IPS-18a (cell line): ENCODE measurements at regions not wholly inside any gene's neighbourhood (a gene's known extent, or its start where the extent isn't known, plus 50 kb on each side); places are given as distances from the start of the nearest gene placed in this dataset.
"Not testable (repeated sequence)": the region's sequence is repeated elsewhere in the genome, so short reads cannot be mapped to it uniquely, and the experiment has no call there.

Experiments used
- H3K27ac ChIP-seq: one replicate; pipeline ENCODE4 v1.5.1; 2013; ENCODE audit warnings: low read length
- H3K27me3 ChIP-seq: one replicate; pipeline ENCODE4 v1.6.1; 2013; ENCODE audit warnings: mild to moderate bottlenecking, low read length; ENCODE audit not compliant: control insufficient read depth, insufficient read depth
- H3K36me3 ChIP-seq: one replicate; pipeline ENCODE4 v1.6.1; 2013; ENCODE audit warnings: low read depth, low read length; ENCODE audit not compliant: control insufficient read depth
- H3K4me1 ChIP-seq: one replicate; pipeline ENCODE4 v1.6.1; 2013; ENCODE audit warnings: low read depth, low read length; ENCODE audit not compliant: control insufficient read depth
- H3K4me3 ChIP-seq: one replicate; pipeline ENCODE4 v1.5.1; 2013; ENCODE audit warnings: low read length
- H3K9ac ChIP-seq: one replicate; pipeline ENCODE4 v1.6.1; 2013; ENCODE audit warnings: mild to moderate bottlenecking, low read length, moderate library complexity
- H3K9me3 ChIP-seq: one replicate; pipeline ENCODE4 v1.6.1; 2013; ENCODE audit warnings: low read depth, low read length; ENCODE audit not compliant: control insufficient read depth

DNA sequence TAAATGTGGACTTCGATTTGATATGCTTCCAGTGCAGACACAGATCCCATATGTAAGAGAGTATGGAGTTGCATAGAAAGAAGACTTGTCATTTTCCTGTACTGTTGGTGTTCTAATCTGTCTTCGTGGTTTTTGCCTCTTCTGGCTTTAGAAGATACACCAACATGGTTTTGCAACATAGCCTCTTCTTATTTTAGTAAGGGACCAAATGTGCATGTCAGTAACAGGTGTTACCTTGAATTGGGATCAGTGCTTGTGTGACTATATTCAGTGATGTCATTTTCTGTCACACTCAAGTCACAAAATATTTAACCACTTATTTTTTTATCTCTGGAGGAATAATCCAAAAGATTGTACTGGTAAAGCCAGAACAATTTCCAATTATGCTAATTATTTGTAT lies 140.4 kb downstream of the SNRPN start:
- H3K27ac ChIP-seq, result no peak overlapping the region
- no peaks in the 10 kb centered on the region for H3K4me1 ChIP-seq
- H3K4me3 ChIP-seq, result no peak overlapping the region
- peaks cover 24% of the 10 kb centered on the region for H3K9me3 ChIP-seq
- no peak overlapping the region for H3K9ac ChIP-seq
- H3K36me3 ChIP-seq, result peaks cover 95% of the 10 kb centered on the region
- H3K27me3 ChIP-seq, result no peaks in the 10 kb centered on the region

DNA sequence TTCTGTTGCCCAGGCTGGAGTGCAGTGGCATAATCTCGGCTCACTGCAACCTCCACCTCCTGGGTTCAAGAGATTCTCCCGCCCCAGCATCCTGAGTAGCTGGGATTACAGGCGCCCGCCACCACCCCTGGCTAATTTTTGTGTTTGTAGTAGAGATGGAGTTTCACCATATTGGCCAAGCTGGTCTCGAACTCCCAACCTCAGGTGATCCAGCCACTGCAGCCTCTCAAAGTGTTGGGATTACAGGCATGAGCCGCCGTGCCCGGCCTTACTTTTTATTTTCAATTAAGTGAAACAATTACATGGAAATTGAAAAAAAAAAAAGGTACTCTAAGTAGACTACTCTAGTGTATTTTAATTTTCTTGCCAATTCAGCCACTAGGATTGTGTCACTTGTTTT lies 145.2 kb downstream of the SNRPN start:
- H3K27ac ChIP-seq, H3K27me3 ChIP-seq, H3K4me3 ChIP-seq, H3K9ac ChIP-seq, H3K4me1 ChIP-seq: not testable (repeated sequence)
- peaks cover 80% of the 10 kb centered on the region for H3K36me3 ChIP-seq
- H3K9me3 ChIP-seq, result peaks cover 18% of the 10 kb centered on the region

DNA sequence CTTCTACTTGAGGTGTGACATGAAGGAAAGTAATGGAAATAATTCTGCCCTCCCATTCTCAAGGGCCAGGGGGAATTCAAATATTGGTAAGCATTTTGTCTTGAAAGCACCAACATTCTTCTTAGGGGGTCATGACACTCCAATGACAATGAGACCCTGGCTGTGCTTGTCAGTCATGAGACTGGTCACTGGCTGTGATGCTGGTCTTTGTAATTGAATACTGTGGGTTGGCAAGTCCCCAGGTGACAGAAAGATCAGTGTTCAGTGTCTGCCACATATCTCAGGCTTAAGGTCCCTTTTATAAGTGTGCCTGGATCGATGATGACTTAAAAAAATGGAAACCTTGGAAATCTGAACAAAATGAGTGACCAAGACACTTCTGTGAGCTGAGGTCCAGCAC lies 151.4 kb downstream of the SNRPN start:
- Histone ChIP-seq H3K4me3 (no peak overlapping the region), H3K27ac (no peak overlapping the region), H3K4me1 (no peaks in the 10 kb centered on the region), H3K36me3 (peaks cover 86% of the 10 kb centered on the region), H3K9me3 (peaks cover 15% of the 10 kb centered on the region), H3K9ac (no peak overlapping the region), H3K27me3 (no peaks in the 10 kb centered on the region)

DNA sequence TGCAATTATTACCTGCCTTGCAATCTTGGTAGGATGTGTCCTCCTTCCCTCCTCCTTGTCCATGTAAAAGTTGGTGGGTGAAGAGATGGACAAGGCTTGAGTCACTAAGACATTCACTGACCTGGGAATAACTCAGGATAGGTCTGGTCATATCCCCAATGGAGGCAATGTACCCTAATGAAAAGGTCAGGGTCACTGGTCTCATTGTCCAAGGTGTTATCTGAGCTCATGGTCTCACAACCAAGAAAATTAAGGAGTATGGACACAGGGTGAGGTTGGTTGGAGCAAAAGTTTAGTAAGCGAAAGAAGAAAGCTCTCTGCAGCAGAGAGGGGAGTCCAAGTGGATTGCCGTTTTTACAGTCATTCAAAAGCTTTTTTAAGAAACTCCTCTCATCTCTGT lies 179.0 kb downstream of the SNRPN start:
- Histone ChIP-seq H3K9me3 (peaks cover 5% of the 10 kb centered on the region), H3K4me3 (no peak overlapping the region), H3K9ac (no peak overlapping the region), H3K36me3 (no peaks in the 10 kb centered on the region), H3K4me1 (no peaks in the 10 kb centered on the region), H3K27me3 (no peaks in the 10 kb centered on the region), H3K27ac (no peak overlapping the region)

DNA sequence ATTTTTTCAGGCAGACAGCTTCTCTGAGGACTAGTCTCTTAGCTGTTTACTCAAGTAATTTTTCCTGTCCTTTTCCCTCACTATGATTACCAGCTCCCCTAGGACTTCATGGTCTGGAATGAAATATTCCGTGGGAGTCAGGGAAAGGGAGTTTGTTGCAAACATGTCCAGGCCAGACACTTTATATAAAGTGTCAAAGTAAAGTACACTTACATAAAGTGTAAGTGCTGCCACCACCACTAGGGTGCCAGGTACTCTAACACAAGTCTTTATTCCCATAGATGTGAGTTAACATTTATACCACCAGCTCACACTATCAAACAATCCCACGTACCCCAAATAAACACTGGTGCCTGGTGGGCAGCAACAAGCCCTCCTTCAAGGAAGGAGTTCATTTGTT lies 179.8 kb downstream of the SNRPN start:
- Histone ChIP-seq H3K36me3 (no peaks in the 10 kb centered on the region), H3K9me3 (peaks cover 5% of the 10 kb centered on the region), H3K27ac (no peak overlapping the region), H3K27me3 (no peaks in the 10 kb centered on the region), H3K4me3 (no peak overlapping the region), H3K9ac (no peak overlapping the region), H3K4me1 (no peaks in the 10 kb centered on the region)

DNA sequence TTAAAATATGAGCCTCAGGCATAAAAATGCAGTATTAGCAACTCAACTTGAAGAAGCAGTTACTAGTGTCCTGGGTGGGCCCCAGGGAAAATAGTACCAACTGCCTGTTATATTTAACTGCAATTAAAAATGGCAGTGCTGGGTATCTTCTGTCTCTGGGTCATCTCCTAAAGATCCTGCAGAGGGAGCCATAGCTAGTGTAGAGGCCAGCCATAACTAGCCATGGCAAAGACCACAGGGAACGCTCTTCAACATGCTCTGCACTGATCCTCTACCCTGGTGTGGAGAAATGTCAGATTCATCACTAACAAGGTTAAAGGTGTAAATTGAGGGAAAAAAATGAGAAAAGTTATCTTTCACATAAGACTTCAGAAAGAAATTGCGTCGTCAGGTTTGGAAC lies 181.3 kb downstream of the SNRPN start:
- no peak overlapping the region for H3K27ac ChIP-seq
- no peaks in the 10 kb centered on the region for H3K36me3 ChIP-seq
- H3K9me3 ChIP-seq, result peaks cover 5% of the 10 kb centered on the region
- H3K9ac ChIP-seq, result no peak overlapping the region
- no peak overlapping the region for H3K4me3 ChIP-seq
- H3K4me1 ChIP-seq, result no peaks in the 10 kb centered on the region
- H3K27me3 ChIP-seq, result no peaks in the 10 kb centered on the region

DNA sequence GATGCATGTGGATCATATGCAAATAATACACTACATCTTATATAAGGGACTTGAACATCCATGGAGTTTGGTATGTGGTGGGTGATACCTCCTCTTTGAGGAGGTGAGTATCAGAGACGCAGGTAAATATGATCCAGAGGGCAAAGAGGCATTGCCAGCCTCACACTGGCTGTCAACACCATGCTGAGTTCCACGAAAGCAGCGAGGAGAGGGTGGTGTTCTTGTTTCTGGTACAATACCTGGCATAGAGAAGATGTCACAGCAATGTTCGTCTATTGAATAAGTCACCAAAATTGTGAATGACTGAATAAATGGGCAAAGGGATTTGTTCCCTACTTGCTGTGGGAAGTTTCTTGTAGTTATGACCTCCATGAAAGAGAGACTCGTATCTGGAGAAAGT lies 182.2 kb downstream of the SNRPN start:
- Histone ChIP-seq H3K9ac (no peak overlapping the region), H3K4me1 (no peaks in the 10 kb centered on the region), H3K9me3 (peaks cover 4% of the 10 kb centered on the region), H3K36me3 (no peaks in the 10 kb centered on the region), H3K27me3 (no peaks in the 10 kb centered on the region), H3K27ac (no peak overlapping the region), H3K4me3 (no peak overlapping the region)

DNA sequence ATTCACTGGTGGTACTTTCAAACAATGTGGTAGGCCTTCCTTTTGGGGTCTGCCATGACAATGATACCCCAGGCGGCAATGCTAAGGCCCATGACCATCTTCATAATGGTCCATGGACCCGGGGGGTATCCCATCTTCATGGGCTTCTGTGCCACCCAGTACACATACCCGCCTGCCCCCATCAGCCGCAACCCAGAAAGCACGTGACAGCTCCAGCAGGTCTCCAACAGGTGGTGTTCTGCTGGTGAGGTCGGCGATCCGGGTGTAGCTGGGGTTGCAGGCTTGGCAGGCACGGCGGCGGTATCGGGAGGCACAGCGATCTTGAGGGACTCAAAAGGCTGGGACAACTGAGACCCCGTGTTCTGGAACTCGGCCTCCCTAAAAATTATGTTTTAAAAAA lies 214.5 kb downstream of the SNRPN start:
- H3K9me3 ChIP-seq, result peaks cover 31% of the 10 kb centered on the region
- H3K4me1 ChIP-seq, result no peaks in the 10 kb centered on the region
- H3K27me3 ChIP-seq, result no peaks in the 10 kb centered on the region
- H3K9ac ChIP-seq, result no peak overlapping the region
- H3K4me3 ChIP-seq, result no peak overlapping the region
- H3K27ac ChIP-seq, result no peak overlapping the region
- H3K36me3 ChIP-seq, result no peaks in the 10 kb centered on the region

DNA sequence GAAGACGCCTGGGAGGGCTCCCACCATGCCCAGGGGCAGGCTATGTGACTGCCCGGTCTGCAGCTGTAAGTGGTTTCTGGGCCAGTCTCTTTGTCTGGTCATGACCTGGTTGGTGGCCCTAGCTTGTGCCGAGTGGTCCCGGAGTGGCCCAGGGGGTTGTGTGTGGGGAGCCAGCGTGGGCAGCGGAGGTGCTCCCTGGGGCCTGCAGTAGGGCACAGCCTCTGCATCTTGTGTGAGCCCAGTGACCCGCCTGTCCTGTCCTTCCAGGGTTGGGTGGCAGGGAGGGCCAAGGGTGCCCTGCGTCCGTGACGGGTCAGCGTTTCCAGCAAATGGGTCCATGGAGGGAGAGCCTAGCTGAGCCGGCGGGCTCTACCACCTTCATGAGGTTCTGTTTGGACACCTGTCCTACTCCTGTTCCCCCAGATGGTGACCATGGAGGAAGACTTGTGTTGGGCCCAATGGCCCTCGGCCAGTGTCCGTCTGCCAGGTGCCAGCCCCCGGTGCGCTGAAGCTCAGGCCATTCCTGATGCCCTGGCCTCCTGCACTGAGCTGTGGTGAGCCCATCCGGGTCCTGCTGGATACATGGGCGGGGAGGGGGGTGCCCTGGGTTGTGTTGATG lies 215.4 kb downstream of the SNRPN start:
- Histone ChIP-seq H3K27me3 (no peaks in the 10 kb centered on the region), H3K9me3 (peaks cover 31% of the 10 kb centered on the region), H3K9ac (no peak overlapping the region), H3K36me3 (no peaks in the 10 kb centered on the region), H3K4me1 (no peaks in the 10 kb centered on the region), H3K4me3 (no peak overlapping the region), H3K27ac (no peak overlapping the region)

DNA sequence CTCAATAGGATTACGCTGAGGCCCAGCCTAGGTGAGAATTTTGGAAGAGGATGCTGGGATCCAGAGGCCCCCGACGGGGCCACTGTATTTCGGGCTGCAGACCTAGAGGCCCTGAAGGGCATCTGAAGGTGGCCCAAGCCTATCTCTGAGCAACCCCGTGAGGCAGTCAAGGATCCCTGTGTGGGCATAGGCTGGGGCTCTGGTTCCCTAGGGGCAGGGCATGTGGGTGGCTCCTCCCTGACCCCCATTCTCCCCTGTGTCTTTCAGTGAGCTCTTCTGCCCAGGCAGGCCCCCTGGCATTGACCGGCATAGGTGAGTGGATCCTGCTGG lies 216.0 kb downstream of the SNRPN start:
- Histone ChIP-seq H3K36me3 (no peaks in the 10 kb centered on the region), H3K4me3 (no peak overlapping the region), H3K27ac (no peak overlapping the region), H3K9ac (no peak overlapping the region), H3K9me3 (peaks cover 31% of the 10 kb centered on the region), H3K4me1 (no peaks in the 10 kb centered on the region), H3K27me3 (no peaks in the 10 kb centered on the region)

DNA sequence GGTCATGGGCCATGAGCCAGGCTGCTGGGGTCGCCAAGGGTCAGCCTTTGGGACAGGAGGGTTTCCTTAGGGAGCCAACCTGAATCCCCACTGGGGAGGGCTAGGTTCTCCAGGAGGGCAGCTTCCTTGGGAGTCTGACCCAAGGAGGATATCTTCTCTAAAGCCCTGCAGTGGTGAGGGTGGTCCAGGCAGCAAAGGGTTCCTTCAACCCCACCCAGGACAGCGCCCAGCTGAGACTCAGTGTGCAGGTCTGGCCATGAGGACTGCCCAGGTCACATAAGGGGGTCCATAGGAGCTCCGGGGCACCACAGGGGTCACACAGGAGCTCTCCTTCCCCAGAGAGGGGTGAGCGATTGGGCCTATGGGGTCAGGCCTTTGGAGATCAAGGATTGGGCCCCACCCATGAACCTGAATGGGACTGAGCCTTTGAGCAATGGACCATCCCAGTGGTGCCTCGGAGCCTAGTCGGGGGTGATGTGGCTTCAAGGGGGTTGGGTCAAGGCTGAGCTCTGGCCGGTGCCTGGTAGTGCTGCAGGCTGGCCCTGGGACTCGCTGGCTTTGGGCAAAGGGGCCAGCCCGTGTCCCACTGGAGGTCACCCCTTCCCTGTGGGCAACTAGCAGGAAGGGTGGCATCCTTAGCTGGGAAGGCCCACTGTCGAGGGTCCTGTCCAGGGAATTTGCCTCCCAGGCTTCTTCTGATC lies 216.5 kb downstream of the SNRPN start:
- Histone ChIP-seq H3K27me3 (no peaks in the 10 kb centered on the region), H3K9me3 (peaks cover 34% of the 10 kb centered on the region)

More for the DNA sequence above, 216.5 kb downstream of the SNRPN start:
- Histone ChIP-seq H3K9ac (no peak overlapping the region), H3K27ac (no peak overlapping the region), H3K4me3 (no peak overlapping the region), H3K36me3 (no peaks in the 10 kb centered on the region), H3K4me1 (no peaks in the 10 kb centered on the region)
